Epithelial cell of esophagus (primary cell): ENCODE measurements at regions not wholly inside any gene's neighbourhood (a gene's known extent, or its start where the extent isn't known, plus 50 kb on each side); places are given as distances from the start of the nearest gene placed in this dataset.
"Not testable (repeated sequence)": the region's sequence is repeated elsewhere in the genome, so short reads cannot be mapped to it uniquely, and the experiment has no call there.

Experiments
- DNase-seq: peaks from one replicate; pipeline ENCODE4 v3.0.0; 2010; ENCODE audit warnings: low read depth
- H3K4me3 ChIP-seq: 2 replicates; pipeline ENCODE4 v1.5.1; 2011; ENCODE audit warnings: mild to moderate bottlenecking, low read length, control low read depth
- CTCF ChIP-seq: IDR thresholded peaks from 2 replicates; pipeline ENCODE4 v1.5.1; 2011; ENCODE audit warnings: low read depth, mild to moderate bottlenecking, low read length, control low read depth, inconsistent platforms; ENCODE audit not compliant: insufficient read depth; ENCODE audit errors: missing control alignments

- peak; percentile 19 for DNase-seq
- TF ChIP-seq CTCF = peak; percentile 32
- not testable (repeated sequence) for H3K4me3 ChIP-seq
Observed at GRCh38 chr11:71638801-71639519, 56.3 kb upstream of the KRTAP5-11 start.

- not testable (repeated sequence) for DNase-seq
- peak overlapping the region; percentile 19 for H3K4me3 ChIP-seq
Observed at GRCh38 chr11:71639520-71639849, 56.8 kb upstream of the KRTAP5-11 start.

GRCh38 chr11:71639916-71640315 is 57.2 kb upstream of the KRTAP5-11 start:
- not testable (repeated sequence) for DNase-seq, H3K4me3 ChIP-seq

GRCh38 chr11:71647078-71647477 is 64.4 kb upstream of the KRTAP5-11 start:
- not testable (repeated sequence) for H3K4me3 ChIP-seq, DNase-seq

- H3K4me3 ChIP-seq, DNase-seq: not testable (repeated sequence)
Observed at GRCh38 chr11:71652998-71653397, 70.3 kb upstream of the KRTAP5-11 start.

- DNase-seq, H3K4me3 ChIP-seq: not testable (repeated sequence)
Observed at GRCh38 chr11:71654423-71654822, 71.7 kb upstream of the KRTAP5-11 start.

GRCh38 chr11:71655041-71655440 is 72.4 kb upstream of the KRTAP5-11 start:
- not testable (repeated sequence) for H3K4me3 ChIP-seq, DNase-seq

GRCh38 chr11:71656513-71656912 is 73.8 kb upstream of the KRTAP5-11 start:
- H3K4me3 ChIP-seq, DNase-seq: not testable (repeated sequence)

- H3K4me3 ChIP-seq, DNase-seq: not testable (repeated sequence)
Observed at GRCh38 chr11:71664941-71665340, 82.3 kb upstream of the KRTAP5-11 start.

- DNase-seq, H3K4me3 ChIP-seq: not testable (repeated sequence)
Observed at GRCh38 chr11:71698110-71698509, 115.4 kb upstream of the KRTAP5-11 start.

GRCh38 chr11:71698961-71699360 is 116.3 kb upstream of the KRTAP5-11 start:
- not testable (repeated sequence) for H3K4me3 ChIP-seq
- DNase-seq = peak; percentile 10

- DNase-seq, H3K4me3 ChIP-seq: not testable (repeated sequence)
Observed at GRCh38 chr11:71701435-71702291, 119.0 kb upstream of the KRTAP5-11 start.

- not testable (repeated sequence) for DNase-seq, H3K4me3 ChIP-seq
Observed at GRCh38 chr11:71705086-71705737, 122.5 kb upstream of the KRTAP5-11 start.

GRCh38 chr11:71705738-71706432 is 123.2 kb upstream of the KRTAP5-11 start:
- H3K4me3 ChIP-seq, DNase-seq: not testable (repeated sequence)

- not testable (repeated sequence) for DNase-seq, H3K4me3 ChIP-seq
Observed at GRCh38 chr11:71707083-71707482, 124.4 kb upstream of the KRTAP5-11 start.

- DNase-seq, H3K4me3 ChIP-seq: not testable (repeated sequence)
Observed at GRCh38 chr11:71709541-71709940, 123.5 kb upstream of the DEFB108B start.

- H3K4me3 ChIP-seq = not testable (repeated sequence)
- peak; percentile 17 for DNase-seq
Observed at GRCh38 chr11:71710171-71710671, 122.8 kb upstream of the DEFB108B start.
